HG03460 (cell line): ENCODE measurements at regions not wholly inside any gene's neighbourhood (a gene's known extent, or its start where the extent isn't known, plus 50 kb on each side); places are given as distances from the start of the nearest gene placed in this dataset.
"Not testable (repeated sequence)": the region's sequence is repeated elsewhere in the genome, so short reads cannot be mapped to it uniquely, and the experiment has no call there.

Experiments
- ATAC-seq: cut with Tn5 transposase; IDR thresholded peaks from one replicate; pipeline ENCODE4 v1.9.1; 2021; ENCODE audit not compliant: unreplicated experiment

GRCh38 chr4:108465886-108466500 lies 154.4 kb upstream of the RPL34 start:
- ATAC-seq, result no peak

GRCh38 chr4:108458681-108459080 lies 161.7 kb upstream of the RPL34 start:
- no peak for ATAC-seq

- ATAC-seq, result no peak
Observed at GRCh38 chr4:108454227-108454626, 166.1 kb upstream of the RPL34 start.

- ATAC-seq, result no peak
Observed at GRCh38 chr4:108453366-108453765, 167.0 kb upstream of the RPL34 start.

GRCh38 chr4:108450236-108450898 lies 170.0 kb upstream of the RPL34 start:
- no peak for ATAC-seq

GRCh38 chr4:108449129-108449528 lies 171.2 kb upstream of the RPL34 start:
- no peak for ATAC-seq

GRCh38 chr4:108446556-108446955 lies 173.8 kb upstream of the RPL34 start:
- no peak for ATAC-seq

GRCh38 chr4:108445716-108446115 lies 174.7 kb upstream of the RPL34 start:
- no peak for ATAC-seq

GRCh38 chr4:108443585-108443984 lies 176.8 kb upstream of the RPL34 start:
- no peak for ATAC-seq

- no peak for ATAC-seq
Observed at GRCh38 chr4:108433832-108434231, 186.5 kb upstream of the RPL34 start.

GRCh38 chr4:108433394-108433793 lies 187.0 kb upstream of the RPL34 start:
- not testable (repeated sequence) for ATAC-seq

GRCh38 chr4:108432418-108432817 lies 188.0 kb upstream of the RPL34 start:
- no peak for ATAC-seq

- ATAC-seq, result no peak
Observed at GRCh38 chr4:108431986-108432385, 188.4 kb upstream of the RPL34 start.

GRCh38 chr4:108430921-108431320 lies 189.5 kb upstream of the RPL34 start:
- ATAC-seq, result no peak

- no peak for ATAC-seq
Observed at GRCh38 chr4:108429662-108430061, 190.7 kb upstream of the RPL34 start.

- no peak for ATAC-seq
Observed at GRCh38 chr4:108428923-108429322, 191.5 kb upstream of the RPL34 start.

GRCh38 chr4:108427946-108428485 lies 192.4 kb upstream of the RPL34 start:
- ATAC-seq, result no peak

GRCh38 chr4:108426493-108426892 lies 193.9 kb upstream of the RPL34 start:
- ATAC-seq, result no peak

GRCh38 chr4:108425988-108426387 lies 194.4 kb upstream of the RPL34 start:
- ATAC-seq, result no peak

GRCh38 chr4:108417923-108418322 lies 202.5 kb upstream of the RPL34 start:
- ATAC-seq, result no peak

GRCh38 chr4:108416831-108417230 lies 203.5 kb upstream of the RPL34 start:
- ATAC-seq, result no peak

GRCh38 chr4:108415389-108415788 lies 205.0 kb upstream of the RPL34 start:
- no peak for ATAC-seq

GRCh38 chr4:108411836-108412235 lies 208.5 kb upstream of the RPL34 start:
- no peak for ATAC-seq
